GM12874 (cell line): ENCODE measurements at regions not wholly inside any gene's neighbourhood (a gene's known extent, or its start where the extent isn't known, plus 50 kb on each side); places are given as distances from the start of the nearest gene placed in this dataset.

Experiments
- CTCF ChIP-seq: IDR thresholded peaks from 2 replicates; pipeline ENCODE4 v1.5.1; 2011; ENCODE audit warnings: low read depth, mild to moderate bottlenecking, control low read depth, low read length, moderate library complexity; ENCODE audit not compliant: insufficient read depth

GRCh38 chr2:120520929-120521912 is 175.3 kb downstream of the INHBB start:
- peak; percentile 87 for TF ChIP-seq CTCF

GRCh38 chr2:120522151-120522751 is 176.3 kb downstream of the INHBB start:
- TF ChIP-seq CTCF = no peak

- no peak for TF ChIP-seq CTCF
These were observed 177.8 kb downstream of the INHBB start for GRCh38 chr2:120523766-120524165.

GRCh38 chr2:120524174-120524573 is 178.2 kb downstream of the INHBB start:
- TF ChIP-seq CTCF = no peak

GRCh38 chr2:120525056-120526046 is 179.4 kb downstream of the INHBB start:
- no peak for TF ChIP-seq CTCF

- TF ChIP-seq CTCF = no peak
These were observed 180.2 kb downstream of the INHBB start for GRCh38 chr2:120526047-120526562.
